Mammary epithelial cell (primary cell): ENCODE measurements at regions not wholly inside any gene's neighbourhood (a gene's known extent, or its start where the extent isn't known, plus 50 kb on each side); places are given as distances from the start of the nearest gene placed in this dataset.

Source experiments
- EZH2 ChIP-seq: IDR thresholded peaks from 2 replicates; pipeline ENCODE4 v1.6.1; 2012; ENCODE audit warnings: low read length, inconsistent platforms, borderline replicate concordance
- TF ChIP-seq, protein P1 (sequence below), 2 donors: IDR thresholded peaks in 1 of 2; conservative IDR thresholded peaks in 1 of 2; 2 replicates each; pipeline ENCODE4 v1.5.1; 2011 to 2012; ENCODE audit warnings: inconsistent platforms in 2 of 2, low read length in 2 of 2, mild to moderate bottlenecking in 2 of 2, control low read depth in 1 of 2, low read depth in 1 of 2; ENCODE audit not compliant: insufficient read depth in 1 of 2; ENCODE audit errors: extremely low read depth in 1 of 2

DNA sequence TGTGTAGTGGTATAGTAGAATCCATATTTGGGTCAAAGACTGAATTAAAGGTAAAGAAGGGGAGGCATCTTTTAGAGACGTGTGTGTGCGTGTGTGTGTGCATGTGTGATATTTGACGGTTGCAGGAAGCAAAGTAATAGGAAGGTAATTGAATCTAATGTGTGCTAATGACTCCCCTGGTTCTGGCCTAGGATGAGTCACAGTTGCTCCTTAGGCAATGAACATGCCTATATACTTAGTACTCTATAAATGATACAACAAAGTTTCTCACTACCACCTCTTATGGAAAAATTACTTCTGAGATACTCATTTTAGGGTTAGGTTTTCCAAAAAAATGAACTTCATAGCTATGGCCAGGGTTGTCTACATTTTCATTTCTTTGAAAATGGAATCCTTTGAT lies 409.6 kb downstream of the GUCY1A2 start:
- no peak for TF ChIP-seq EZH2
- TF ChIP-seq, protein P1, sequence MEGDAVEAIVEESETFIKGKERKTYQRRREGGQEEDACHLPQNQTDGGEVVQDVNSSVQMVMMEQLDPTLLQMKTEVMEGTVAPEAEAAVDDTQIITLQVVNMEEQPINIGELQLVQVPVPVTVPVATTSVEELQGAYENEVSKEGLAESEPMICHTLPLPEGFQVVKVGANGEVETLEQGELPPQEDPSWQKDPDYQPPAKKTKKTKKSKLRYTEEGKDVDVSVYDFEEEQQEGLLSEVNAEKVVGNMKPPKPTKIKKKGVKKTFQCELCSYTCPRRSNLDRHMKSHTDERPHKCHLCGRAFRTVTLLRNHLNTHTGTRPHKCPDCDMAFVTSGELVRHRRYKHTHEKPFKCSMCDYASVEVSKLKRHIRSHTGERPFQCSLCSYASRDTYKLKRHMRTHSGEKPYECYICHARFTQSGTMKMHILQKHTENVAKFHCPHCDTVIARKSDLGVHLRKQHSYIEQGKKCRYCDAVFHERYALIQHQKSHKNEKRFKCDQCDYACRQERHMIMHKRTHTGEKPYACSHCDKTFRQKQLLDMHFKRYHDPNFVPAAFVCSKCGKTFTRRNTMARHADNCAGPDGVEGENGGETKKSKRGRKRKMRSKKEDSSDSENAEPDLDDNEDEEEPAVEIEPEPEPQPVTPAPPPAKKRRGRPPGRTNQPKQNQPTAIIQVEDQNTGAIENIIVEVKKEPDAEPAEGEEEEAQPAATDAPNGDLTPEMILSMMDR (conservative IDR thresholded peaks at IDR 0.05 in 1 of 2, IDR thresholded peaks at IDR 0.05 in 1 of 2; ENCODE audit: extremely low read depth in 1 of 2, insufficient read depth in 1 of 2, low read depth in 1 of 2, low read length in 2 of 2): no peak
